HCT116 (cell line): ENCODE measurements at regions not wholly inside any gene's neighbourhood (a gene's known extent, or its start where the extent isn't known, plus 50 kb on each side); places are given as distances from the start of the nearest gene placed in this dataset.

Experiments
- ATAC-seq: fragments of 200-7000 bp; cut with Tn5 transposase; 2 replicates; pipeline ENCODE4 v1.9.1; 2020; ENCODE audit warnings: mild to moderate bottlenecking, moderate library complexity
- BruUV-seq: library from RNA; stranded (reverse); fragments of 400-500 nt; replicated peaks from 2 replicates; lab custom pipeline; 2021; lab: Mats Ljungman, UMichigan
- CTCF ChIA-PET: fragments of 300-600 bp; sonication (Branson Sonifier 250); formaldehyde crosslinking; loops from one replicate; lab custom pipeline; 2021; ENCODE audit warnings: antibody characterized with exemption; lab: Charles Lee
- POLR2A ChIA-PET: fragments of 300-600, 350-600 bp; sonication (Branson Sonifier 250); formaldehyde crosslinking; loops from one replicate; lab custom pipeline; 2021; ENCODE audit warnings: antibody characterized with exemption; lab: Charles Lee
- RAD21 ChIA-PET, 2 experiments: fragments of 300-600 bp; sonication (Branson Sonifier 250); formaldehyde crosslinking; loops; one replicate each; lab custom pipeline; 2023; ENCODE audit warnings: low total read pairs in 2 of 2; ENCODE audit not compliant: uncharacterized antibody in 2 of 2, unreplicated experiment in 2 of 2, low non-redundant PET in 1 of 2; lab: Charles Lee
- DNase-seq: peaks from one replicate; pipeline ENCODE4 v3.0.0-alpha.2; 2010; ENCODE audit warnings: low read depth, low spot score
- H2AFZ ChIP-seq: fragments of 200-600 bp; shearing (Covaris generic), sonication (generic); 2 replicates; pipeline ENCODE4 v1.6.1; 2017; ENCODE audit warnings: low read depth, mixed run types, mixed read lengths, antibody characterized with exemption, low read length; ENCODE audit not compliant: poor library complexity, severe bottlenecking
- H3K27ac ChIP-seq: 2 replicates; pipeline ENCODE4 v1.5.1; 2012; ENCODE audit warnings: low read depth, low read length
- H3K27me3 ChIP-seq: fragments of 200-600 bp; sonication (generic); 2 replicates; pipeline ENCODE4 v1.6.1; 2016; ENCODE audit warnings: mixed run types, low read length, mixed read lengths; ENCODE audit not compliant: insufficient read depth
- H3K36me3 ChIP-seq, 2 experiments: fragments of 200-500 bp in 1 of 2; fragments of 200-600 bp in 1 of 2; sonication (Bioruptor generic) in 1 of 2; sonication (generic) in 1 of 2; 2 replicates each; pipeline versions ENCODE4 v1.5.1 to v1.6.1; 2014 to 2016; ENCODE audit warnings: low read length in 2 of 2, inconsistent platforms in 1 of 2, mixed read lengths in 1 of 2, mixed run types in 1 of 2; ENCODE audit not compliant: insufficient read depth in 2 of 2, control insufficient read depth in 1 of 2
- H3K4me1 ChIP-seq, 2 experiments: fragments of 200-600 bp in 1 of 2; sonication (generic) in 1 of 2; 2 replicates each; pipeline versions ENCODE4 v1.5.1 to v1.6.1; 2012 to 2017; ENCODE audit warnings: low read length in 2 of 2, inconsistent platforms in 1 of 2, mild to moderate bottlenecking in 1 of 2, mixed read lengths in 1 of 2, mixed run types in 1 of 2, moderate library complexity in 1 of 2; ENCODE audit not compliant: insufficient read depth in 2 of 2, control insufficient read depth in 1 of 2
- H3K4me2 ChIP-seq: fragments of 200-600 bp; sonication (generic); 2 replicates; pipeline ENCODE4 v1.6.1; 2017; ENCODE audit warnings: mixed run types, low read length, mixed read lengths
- H3K4me3 ChIP-seq, 2 experiments: fragments of 200-600 bp in 1 of 2; sonication (generic) in 1 of 2; replicated peaks in 1 of 2; 2 replicates each; pipeline ENCODE4 v1.5.1; 2011 to 2016; ENCODE audit warnings: low read length in 2 of 2, control low read depth in 1 of 2, low read depth in 1 of 2, mild to moderate bottlenecking in 1 of 2, mixed read lengths in 1 of 2, mixed run types in 1 of 2
- H3K79me2 ChIP-seq: fragments of 200-600 bp; sonication (generic); 2 replicates; pipeline ENCODE4 v1.6.1; 2017; ENCODE audit warnings: mild to moderate bottlenecking, mixed run types, low read length, moderate library complexity, mixed read lengths; ENCODE audit not compliant: insufficient read depth
- H3K9ac ChIP-seq: fragments of 200-600 bp; sonication (generic); 2 replicates; pipeline ENCODE4 v1.6.1; 2016; ENCODE audit warnings: low read length, mixed read lengths
- H3K9me2 ChIP-seq: fragments of 200-600 bp; sonication (generic), shearing (Covaris generic); 2 replicates; pipeline ENCODE4 v1.6.1; 2017; ENCODE audit warnings: mixed run types, mild to moderate bottlenecking, moderate library complexity; ENCODE audit not compliant: insufficient read depth
- H3K9me3 ChIP-seq, 2 experiments: fragments of 200-500 bp in 1 of 2; fragments of 200-600 bp in 1 of 2; sonication (Bioruptor generic) in 1 of 2; sonication (generic) in 1 of 2; 2 replicates each; pipeline ENCODE4 v1.6.1; 2014 to 2017; ENCODE audit warnings: low read length in 2 of 2, mixed read lengths in 2 of 2, inconsistent platforms in 1 of 2, low read depth in 1 of 2, mild to moderate bottlenecking in 1 of 2, mixed run types in 1 of 2, moderate library complexity in 1 of 2; ENCODE audit not compliant: control insufficient read depth in 1 of 2, insufficient read depth in 1 of 2
- H4K20me1 ChIP-seq: fragments of 200-600 bp; sonication (generic), shearing (Covaris generic); 2 replicates; pipeline ENCODE4 v1.6.1; 2017; ENCODE audit warnings: mixed run types, mild to moderate bottlenecking, moderate library complexity; ENCODE audit not compliant: insufficient read depth
- CEBPB ChIP-seq: IDR thresholded peaks from 2 replicates; pipeline ENCODE4 v1.6.1; 2012; ENCODE audit warnings: low read depth
- EGR1 ChIP-seq: IDR thresholded peaks from 2 replicates; pipeline ENCODE4 v1.6.1; 2012; ENCODE audit warnings: low read depth
- EZH2 ChIP-seq: fragments of 200-600 bp; sonication (generic); IDR thresholded peaks from 2 replicates; pipeline ENCODE4 v1.6.1; 2017; ENCODE audit warnings: antibody characterized with exemption, mixed run types
- MAX ChIP-seq: IDR thresholded peaks from 2 replicates; pipeline ENCODE4 v1.6.1; 2012
- POLR2AphosphoS5 ChIP-seq: IDR thresholded peaks from 2 replicates; pipeline ENCODE4 v1.6.1; 2011; ENCODE audit warnings: mild to moderate bottlenecking, low read depth, low read length, moderate library complexity
- REST ChIP-seq: IDR thresholded peaks from 2 replicates; pipeline ENCODE4 v1.6.1; 2012; ENCODE audit warnings: low read depth
- SIN3A ChIP-seq: IDR thresholded peaks from 2 replicates; pipeline ENCODE4 v1.6.1; 2012; ENCODE audit warnings: low read depth
- SP1 ChIP-seq: IDR thresholded peaks from 2 replicates; pipeline ENCODE4 v1.6.1; 2012; ENCODE audit warnings: low read depth
- YY1 ChIP-seq: IDR thresholded peaks from 2 replicates; pipeline ENCODE4 v1.6.1; 2011; ENCODE audit warnings: low read length, low read depth, moderate library complexity, mild to moderate bottlenecking; ENCODE audit not compliant: insufficient replicate concordance; ENCODE audit errors: extremely low read depth
- ZBTB33 ChIP-seq: IDR thresholded peaks from 2 replicates; pipeline ENCODE4 v1.6.1; 2011; ENCODE audit warnings: mild to moderate bottlenecking, low read length, moderate library complexity; ENCODE audit not compliant: insufficient replicate concordance; ENCODE audit errors: extremely low read depth
- ZFX ChIP-seq: fragments of 450-650 bp; IDR thresholded peaks from 2 replicates; pipeline ENCODE4 v1.6.1; 2017
- intact Hi-C: fragments of 100-400 bp; cut with micrococcal nuclease; formaldehyde crosslinking; loops from 2 replicates; pipeline ENCODE4 v1.10.0; 2022

GRCh38 chr18:41395695-41396094 lies 559.3 kb upstream of the PIK3C3 start:
- H3K4me2 ChIP-seq: no peak overlapping the region
- H3K27me3 ChIP-seq: no peaks in the 10 kb centered on the region
- no peaks in the 10 kb centered on the region for H3K4me1 ChIP-seq
- H3K9me3 ChIP-seq: peaks cover 3 to 23% of the 10 kb centered on the region in 2 experiments; a peak in 2 of 4 replicates
- TF ChIP-seq CEBPB: no peak
- no peak for TF ChIP-seq REST
- no peak for TF ChIP-seq MAX
- no peak for TF ChIP-seq EGR1
- TF ChIP-seq YY1: no peak
- no peak for TF ChIP-seq ZFX
- TF ChIP-seq ZBTB33: no peak
- TF ChIP-seq SP1: no peak
- no peak for TF ChIP-seq SIN3A
- no peak for TF ChIP-seq POLR2AphosphoS5
- no peak for TF ChIP-seq EZH2
- ChIA-PET POLR2A (no interaction called here), CTCF (no interaction called here), RAD21 (no interaction called here)
- no peaks in the 10 kb centered on the region for H3K36me3 ChIP-seq
- ATAC-seq (no peak), DNase-seq (no peak)
- no peaks in the 10 kb centered on the region for H4K20me1 ChIP-seq
- H2AFZ ChIP-seq: no peak overlapping the region
- no peaks in the 10 kb centered on the region for H3K79me2 ChIP-seq
- no peaks in the 10 kb centered on the region for H3K9me2 ChIP-seq
- no peak overlapping the region for H3K4me3 ChIP-seq
- intact Hi-C loops: no loop called here
- no peak overlapping the region for H3K27ac ChIP-seq
- no TSS peak for BruUV-seq
- H3K9ac ChIP-seq: no peak overlapping the region
